ENCODE measurements at regions not wholly inside any gene's neighbourhood (a gene's known extent, or its start where the extent isn't known, plus 50 kb on each side); places are given as distances from the start of the nearest gene placed in this dataset.

DNA sequence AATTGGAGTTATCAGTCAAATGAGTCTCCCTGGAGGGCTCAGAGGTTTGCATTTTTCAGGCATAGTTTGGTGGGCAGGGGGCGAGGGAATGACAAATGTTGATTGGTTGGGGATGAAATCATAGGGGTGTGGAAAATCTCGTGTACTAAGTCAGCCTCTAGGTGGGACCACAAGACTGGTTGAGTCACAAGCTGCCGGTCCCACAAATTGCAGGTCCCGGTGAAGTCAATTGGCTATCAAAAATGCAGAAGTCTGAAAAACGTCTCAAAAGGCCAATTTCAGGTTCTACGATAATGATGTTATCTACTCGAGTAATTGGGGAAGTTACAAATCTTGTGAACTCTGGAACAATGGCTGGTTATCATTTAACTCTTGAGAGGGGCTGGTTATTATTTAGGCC lies 98.8 kb upstream of the DHX15 start:
- H3K56ac ChIP-seq (ENCODE audit: insufficient read length, low read depth, low read length), result no peak overlapping the region
- H3K4me1 ChIP-seq (ENCODE audit: insufficient read depth, low read length), result peaks cover 17% of the 10 kb centered on the region
- TF ChIP-seq CTCF (conservative IDR thresholded peaks at IDR 0.05), result no peak
- H3K9me3 ChIP-seq (ENCODE audit: control insufficient read depth, low read depth, low read length), result no peaks in the 10 kb centered on the region
- no peak overlapping the region for H3T11ph ChIP-seq (ENCODE audit: low read length)
- H3K4ac ChIP-seq (ENCODE audit: low read depth, low read length), result no peak overlapping the region
- H3K27ac Mint-ChIP-seq, result no peak overlapping the region
- no CpG with 5 or more reads among the region's 7 CpGs for WGBS (ENCODE audit: extremely low coverage, insufficient read length, low lambda C conversion rate)
- no peak overlapping the region for H3K18ac ChIP-seq (ENCODE audit: insufficient read length, low read depth, low read length)
- no peak overlapping the region for H2AK5ac ChIP-seq (ENCODE audit: insufficient read length, low read length)
- H2BK5ac ChIP-seq (ENCODE audit: insufficient read length, low read length), result no peak overlapping the region
- no peaks in the 10 kb centered on the region for H4K20me1 ChIP-seq (ENCODE audit: control insufficient read depth, insufficient read depth, insufficient read length)
- H3K14ac ChIP-seq (ENCODE audit: insufficient read depth, low read length), result no peak overlapping the region
- no peak overlapping the region for H2BK15ac ChIP-seq (ENCODE audit: low read depth, low read length)
- no peak overlapping the region for H2AFZ ChIP-seq (ENCODE audit: low read length)
- no peak overlapping the region for H4K91ac ChIP-seq (ENCODE audit: insufficient read length, low read depth, low read length)
- DNase-seq, result no peak
- no peaks in the 10 kb centered on the region for H3K27me3 ChIP-seq (ENCODE audit: insufficient read depth, low read length)
- no peak overlapping the region for H4K8ac ChIP-seq (replicated peaks; ENCODE audit: insufficient read length, low read depth, low read length)
- H3K9me3 Mint-ChIP-seq, result peaks cover 0 to 6% of the 10 kb centered on the region in 2 experiments; a peak in 4 of 5 replicates
- peaks cover 5% of the 10 kb centered on the region; the same call in 1 of the 2 replicates for H3K27me3 Mint-ChIP-seq (ENCODE audit: low read depth)
- H3K4me2 ChIP-seq (ENCODE audit: insufficient read depth, insufficient read length, low read length), result no peak overlapping the region
- peaks cover 0 to 8% (median 0%) of the 10 kb centered on the region in 3 experiments; a peak in 2 of 7 replicates for H3K36me3 Mint-ChIP-seq (ENCODE audit: insufficient read depth in 1 of 3, low read depth in 3 of 3)
- no peaks in the 10 kb centered on the region for H3K23me2 ChIP-seq (ENCODE audit: insufficient read length, low read depth, low read length, poor library complexity, severe bottlenecking)
- H4K5ac ChIP-seq (ENCODE audit: insufficient read length, low read depth, low read length), result no peak overlapping the region
- peaks cover 39 to 51% of the 10 kb centered on the region in 2 experiments for H3K4me1 Mint-ChIP-seq
- no peak overlapping the region for H2BK12ac ChIP-seq (ENCODE audit: insufficient read length, low read depth, low read length)
- H3K23ac ChIP-seq (ENCODE audit: insufficient read length, low read depth, low read length), result no peak overlapping the region
- H2BK120ac ChIP-seq (ENCODE audit: low read depth, low read length, poor library complexity, severe bottlenecking), result no peak overlapping the region
- no peaks in the 10 kb centered on the region for H3K79me1 ChIP-seq (ENCODE audit: insufficient read depth, low read depth, low read length, poor library complexity, severe bottlenecking)
- no peak overlapping the region for H2BK20ac ChIP-seq (ENCODE audit: low read depth, low read length, poor library complexity, severe bottlenecking)
- no peak overlapping the region for H3K4me3 Mint-ChIP-seq
- no peak overlapping the region for H3K9ac ChIP-seq (ENCODE audit: extremely low read depth, insufficient read length, low read length)
- no peak overlapping the region for H3K27ac ChIP-seq (ENCODE audit: insufficient read length, low read depth, low read length)
- no peaks in the 10 kb centered on the region for H3K79me2 ChIP-seq (ENCODE audit: insufficient read depth, low read length)

Measured in H9 (cell line).